ENCODE measurements at regions not wholly inside any gene's neighbourhood (a gene's known extent, or its start where the extent isn't known, plus 50 kb on each side); places are given as distances from the start of the nearest gene placed in this dataset.

GRCh38 chr2:160892204-160892603 lies 268.0 kb upstream of the TANK start:
- no peak for TF ChIP-seq POLR2A (IDR thresholded peaks at IDR 0.05)
- TF ChIP-seq CTCF (IDR thresholded peaks at IDR 0.05 in 8 of 11, conservative IDR thresholded peaks at IDR 0.05 in 3 of 11): no peak
- no peak for TF ChIP-seq POLR2AphosphoS5 (IDR thresholded peaks at IDR 0.05)
